ENCODE measurements at regions not wholly inside any gene's neighbourhood (a gene's known extent, or its start where the extent isn't known, plus 50 kb on each side); places are given as distances from the start of the nearest gene placed in this dataset.

DNA sequence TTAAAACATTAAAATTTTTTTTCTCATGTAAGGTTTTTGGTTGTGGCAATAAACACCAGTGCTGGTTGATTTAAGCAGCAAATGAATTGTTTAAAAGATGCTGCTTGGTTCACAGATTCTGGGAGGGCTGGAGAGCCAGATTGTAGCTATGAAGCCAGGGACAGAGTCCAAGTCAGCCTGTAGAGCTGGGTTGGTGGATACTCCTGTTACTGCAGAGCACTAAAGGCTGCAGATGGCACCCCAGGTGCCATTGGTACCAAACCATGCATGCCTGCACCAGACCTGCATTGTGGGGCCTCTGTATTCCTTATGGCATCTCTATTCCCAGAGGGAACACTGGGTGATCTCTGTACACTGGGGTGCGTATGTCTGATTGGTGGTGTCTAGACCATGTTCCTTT, 113.3 kb downstream of the SNAPC1 start:
- no peak for TF ChIP-seq CTCF (IDR thresholded peaks at IDR 0.05)
- no peak for TF ChIP-seq POLR2A (IDR thresholded peaks at IDR 0.05)

Measured in testis (tissue), 2 donors.